Left ventricle myocardium superior (tissue), 1 donor: ENCODE measurements at regions not wholly inside any gene's neighbourhood (a gene's known extent, or its start where the extent isn't known, plus 50 kb on each side); places are given as distances from the start of the nearest gene placed in this dataset.

Source experiments
- ATAC-seq: fragments of 200-7000 bp; cut with Tn5 transposase; one replicate; pipeline ENCODE4 v1.9.1; 2020; ENCODE audit warnings: mild to moderate bottlenecking, moderate library complexity
- DNase-seq: peaks from one replicate; pipeline ENCODE4 v3.0.0-alpha.2; 2020
- intact Hi-C: fragments of 100-400 bp; cut with micrococcal nuclease; formaldehyde crosslinking; loops from one replicate; pipeline ENCODE4 v1.11.0; 2022
- donor health status: DM: no; HTN: yes; CAD: no; lungs with severe emphysema.

GRCh38 chr13:112010714-112011113 is 56.2 kb upstream of the SOX1 start:
- DNase-seq (no peak), ATAC-seq (no peak)
- intact Hi-C loops: no loop called here

GRCh38 chr13:112012016-112012704 is 54.8 kb upstream of the SOX1 start:
- ATAC-seq (no peak), DNase-seq (no peak)
- intact Hi-C loops: no loop called here

- no peak for DNase-seq
- intact Hi-C loops: no loop called here
- no peak for ATAC-seq
These were observed 54.3 kb upstream of the SOX1 start for GRCh38 chr13:112012705-112013085.

GRCh38 chr13:112013665-112014064 is 53.3 kb upstream of the SOX1 start:
- ATAC-seq: no peak
- no peak for DNase-seq
- intact Hi-C loops: no loop called here

- intact Hi-C loops: no loop called here
- DNase-seq (no peak), ATAC-seq (no peak)
These were observed 52.1 kb upstream of the SOX1 start for GRCh38 chr13:112014857-112015256.
